HTR-8/SVneo (cell line): ENCODE measurements at regions not wholly inside any gene's neighbourhood (a gene's known extent, or its start where the extent isn't known, plus 50 kb on each side); places are given as distances from the start of the nearest gene placed in this dataset.
A peak's percentile ranks its signal among the peaks of the same experiment; 100 is the strongest.

Experiments
- DNase-seq: peaks from one replicate; pipeline ENCODE4 v3.0.0; 2011; ENCODE audit warnings: low spot score, mixed read lengths; ENCODE audit not compliant: insufficient read length
- FAIRE-seq: peaks from 2 replicates; lab custom pipeline; 2011; peaks lifted over from hg19 to GRCh38; lab: Jason Lieb, UNC

- FAIRE-seq, result no peak
- DNase-seq, result no peak
Observed at GRCh38 chr5:61816585-61817450, 484.8 kb downstream of the ZSWIM6 start.

GRCh38 chr5:61817472-61818326 lies 485.6 kb downstream of the ZSWIM6 start:
- FAIRE-seq, result no peak
- DNase-seq, result peak; percentile 50

- FAIRE-seq, result no peak
Observed at GRCh38 chr5:61820836-61821235, 485.2 kb upstream of the KIF2A start.

GRCh38 chr5:61821561-61821960 lies 484.4 kb upstream of the KIF2A start:
- DNase-seq (no peak), FAIRE-seq (no peak)

More at GRCh38 chr5:61820836-61821235, 485.2 kb upstream of the KIF2A start:
- no peak for DNase-seq

GRCh38 chr5:61822584-61822983 lies 483.4 kb upstream of the KIF2A start:
- DNase-seq, result no peak

GRCh38 chr5:61823065-61823464 lies 482.9 kb upstream of the KIF2A start:
- FAIRE-seq (no peak), DNase-seq (no peak)

More at GRCh38 chr5:61822584-61822983, 483.4 kb upstream of the KIF2A start:
- no peak for FAIRE-seq

GRCh38 chr5:61823781-61824180 lies 482.2 kb upstream of the KIF2A start:
- no peak for DNase-seq
- no peak for FAIRE-seq

- no peak for FAIRE-seq
Observed at GRCh38 chr5:61824396-61824795, 481.6 kb upstream of the KIF2A start.

GRCh38 chr5:61827445-61827975 lies 478.5 kb upstream of the KIF2A start:
- FAIRE-seq (no peak), DNase-seq (no peak)

More at GRCh38 chr5:61824396-61824795, 481.6 kb upstream of the KIF2A start:
- DNase-seq, result no peak

GRCh38 chr5:61828856-61829255 lies 477.1 kb upstream of the KIF2A start:
- FAIRE-seq (no peak), DNase-seq (no peak)

GRCh38 chr5:61831736-61832135 lies 474.3 kb upstream of the KIF2A start:
- no peak for DNase-seq
- peak; percentile 48 for FAIRE-seq

- DNase-seq (no peak), FAIRE-seq (no peak)
Observed at GRCh38 chr5:61837788-61838187, 468.2 kb upstream of the KIF2A start.

GRCh38 chr5:61840361-61840760 lies 465.6 kb upstream of the KIF2A start:
- FAIRE-seq (no peak), DNase-seq (no peak)

- FAIRE-seq (no peak), DNase-seq (no peak)
Observed at GRCh38 chr5:61842840-61843239, 463.2 kb upstream of the KIF2A start.

GRCh38 chr5:61850696-61851095 lies 455.3 kb upstream of the KIF2A start:
- DNase-seq (no peak), FAIRE-seq (no peak)

- DNase-seq, result no peak
- no peak for FAIRE-seq
Observed at GRCh38 chr5:61854531-61854930, 451.5 kb upstream of the KIF2A start.

GRCh38 chr5:61860978-61861377 lies 445.0 kb upstream of the KIF2A start:
- DNase-seq, result no peak
- FAIRE-seq, result no peak

- FAIRE-seq (no peak), DNase-seq (peak; percentile 18)
Observed at GRCh38 chr5:61866930-61867329, 439.1 kb upstream of the KIF2A start.

GRCh38 chr5:61869333-61869732 lies 436.7 kb upstream of the KIF2A start:
- FAIRE-seq, result no peak
- DNase-seq, result no peak

GRCh38 chr5:61878471-61878870 lies 427.5 kb upstream of the KIF2A start:
- FAIRE-seq, result no peak
- DNase-seq, result no peak
